ENCODE measurements at regions not wholly inside any gene's neighbourhood (a gene's known extent, or its start where the extent isn't known, plus 50 kb on each side); places are given as distances from the start of the nearest gene placed in this dataset.
"Not testable (repeated sequence)": the region's sequence is repeated elsewhere in the genome, so short reads cannot be mapped to it uniquely, and the experiment has no call there.

GRCh38 chr6:134669485-134669884, 280.4 kb downstream of the ALDH8A1 start:
- no peak for DNase-seq (ENCODE audit: low spot score)

DNA sequence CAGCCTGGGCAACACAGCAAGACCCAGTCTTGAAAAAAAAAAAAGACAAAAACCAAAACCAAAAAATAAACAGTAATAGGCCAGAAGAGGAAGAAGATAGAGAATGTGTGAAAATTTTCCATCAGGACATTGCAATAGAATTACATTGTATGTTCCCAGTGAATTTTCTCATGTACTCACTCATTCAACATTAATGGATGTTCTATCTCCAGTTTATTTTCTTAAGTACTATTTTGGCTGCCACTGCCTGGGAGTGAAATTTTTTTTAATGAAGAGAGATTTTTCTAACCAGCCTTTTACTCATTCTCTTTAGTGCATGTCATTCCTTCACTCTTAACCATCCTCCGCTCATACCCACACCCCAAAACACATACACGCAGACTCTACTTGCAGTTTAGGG, 282.8 kb downstream of the ALDH8A1 start:
- DNase-seq (ENCODE audit: low spot score) = no peak

DNA sequence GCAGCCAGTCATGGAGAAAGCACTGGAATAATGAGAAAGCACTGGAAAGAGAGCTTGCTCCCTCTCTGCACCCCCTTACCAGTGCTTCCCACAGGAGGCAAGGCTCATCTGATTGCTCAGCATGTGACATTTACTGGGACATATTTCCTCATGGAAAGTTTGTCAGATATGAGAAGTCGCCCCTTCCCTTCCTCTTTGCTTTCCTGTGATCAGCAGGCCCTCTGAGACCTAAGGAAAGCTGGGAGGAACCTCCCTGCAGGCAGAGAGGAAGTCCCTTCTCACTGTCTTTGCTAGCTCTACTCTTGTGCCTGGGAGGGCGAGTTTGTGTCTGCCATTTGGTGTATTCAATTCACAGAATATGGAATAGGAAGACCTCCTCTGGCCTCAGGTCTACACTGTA, 283.8 kb downstream of the ALDH8A1 start:
- DNase-seq (ENCODE audit: low spot score) = no peak

- no peak for DNase-seq (ENCODE audit: low spot score)
Observed at GRCh38 chr6:134665029-134665723, 284.7 kb downstream of the ALDH8A1 start.

- DNase-seq (ENCODE audit: low spot score) = no peak
Observed at GRCh38 chr6:134663800-134664535, 285.9 kb downstream of the ALDH8A1 start.

- DNase-seq (ENCODE audit: low spot score) = no peak
Observed at GRCh38 chr6:134663356-134663755, 286.5 kb downstream of the ALDH8A1 start.

- no peak for DNase-seq (ENCODE audit: low spot score)
Observed at GRCh38 chr6:134662077-134662700, 287.7 kb downstream of the ALDH8A1 start.

DNA sequence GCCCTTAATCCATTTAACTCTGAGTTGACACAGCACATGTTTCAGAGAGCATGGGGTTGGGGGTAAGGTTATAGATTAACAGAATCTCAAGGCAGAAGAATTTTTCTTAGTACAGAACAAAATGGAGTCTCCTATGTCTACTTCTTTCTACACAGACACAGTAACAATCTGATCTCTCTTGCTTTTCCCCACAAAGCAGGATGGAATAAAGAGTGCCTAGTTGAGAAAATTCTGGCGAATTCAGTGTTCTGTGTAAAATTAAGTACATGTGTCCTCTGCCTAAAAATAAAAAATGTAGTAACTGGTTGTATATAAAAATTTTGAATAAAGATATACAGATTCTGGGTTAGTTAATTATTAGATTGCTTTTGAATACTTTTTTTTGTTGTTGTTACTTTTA, 290.0 kb downstream of the ALDH8A1 start:
- DNase-seq (ENCODE audit: low spot score) = not testable (repeated sequence)

GRCh38 chr6:134658596-134658995, 291.3 kb downstream of the ALDH8A1 start:
- no peak for DNase-seq (ENCODE audit: low spot score)

DNA sequence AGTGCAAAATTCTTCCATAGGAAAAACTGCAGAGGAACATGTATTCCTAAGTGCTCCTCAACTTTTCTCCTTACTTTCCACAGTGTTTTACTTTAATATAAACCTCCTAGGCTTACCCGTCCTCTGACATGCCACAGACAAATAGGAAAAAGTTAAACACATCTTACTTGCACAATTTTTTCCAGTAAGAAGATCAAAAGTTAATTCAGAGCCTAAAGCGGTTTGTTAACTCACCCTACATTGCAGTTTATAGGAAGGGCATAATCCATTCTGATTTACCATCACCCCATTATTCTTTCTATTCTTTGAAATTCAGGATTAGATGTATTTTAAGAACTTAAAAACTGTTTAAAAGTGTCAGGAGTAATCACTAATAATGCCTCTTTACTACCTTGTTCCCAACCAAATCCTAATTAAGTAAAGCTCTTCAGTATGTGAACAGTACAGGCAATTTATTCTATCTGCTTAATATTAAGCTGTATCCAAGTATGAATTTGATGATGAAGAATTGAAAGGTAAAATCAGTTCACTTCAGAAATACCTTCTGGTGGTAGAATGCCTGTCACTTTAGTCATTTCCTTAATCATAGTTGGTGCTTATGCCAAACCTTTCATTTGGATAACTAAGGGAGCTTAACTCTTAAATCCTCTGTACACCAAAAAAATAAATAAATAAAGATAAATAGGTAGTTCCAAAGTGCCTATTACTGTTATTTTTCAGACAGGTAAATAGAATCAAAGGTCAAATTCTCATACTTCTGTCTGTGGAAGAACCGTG, 292.0 kb downstream of the ALDH8A1 start:
- DNase-seq (ENCODE audit: low spot score) = no peak

DNA sequence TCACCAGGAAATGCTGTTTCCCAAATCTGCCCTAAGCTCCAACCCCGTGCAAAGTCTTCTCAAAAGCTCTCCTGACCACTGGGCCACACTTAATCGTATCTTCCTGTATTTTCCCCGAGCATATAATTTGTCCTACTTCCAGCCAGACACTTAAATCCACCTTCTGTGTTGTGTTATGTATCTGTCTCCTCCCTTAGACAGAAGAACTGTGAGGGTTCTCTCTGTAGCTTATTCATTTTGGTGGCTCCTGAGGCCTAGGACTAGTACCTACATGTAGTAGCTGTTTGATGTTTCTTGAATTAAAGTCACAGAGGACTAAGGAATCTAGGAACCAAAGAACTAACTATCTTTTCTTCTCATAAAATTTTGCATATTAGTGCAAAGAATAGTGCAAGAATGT, 292.6 kb downstream of the ALDH8A1 start:
- DNase-seq (ENCODE audit: low spot score) = no peak

DNA sequence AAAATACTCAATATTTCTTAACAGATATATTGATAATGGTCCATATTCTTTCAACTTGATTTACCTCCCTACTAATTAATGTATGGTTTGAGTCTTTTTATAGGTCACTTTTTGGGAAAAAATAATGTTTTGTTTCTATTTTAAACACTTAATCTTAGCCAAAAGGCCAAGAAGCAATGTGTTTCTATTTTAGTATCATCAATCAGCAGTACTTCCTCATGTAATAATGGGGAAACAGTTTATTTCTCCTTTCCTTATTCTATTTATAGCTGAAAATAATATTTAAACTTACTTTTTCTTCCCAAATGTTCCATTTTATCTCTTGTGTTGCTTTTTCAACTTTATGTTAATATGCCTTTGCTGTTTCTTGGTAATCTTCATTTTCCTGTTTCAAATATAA, 295.1 kb downstream of the ALDH8A1 start:
- no peak for DNase-seq (ENCODE audit: low spot score)

DNA sequence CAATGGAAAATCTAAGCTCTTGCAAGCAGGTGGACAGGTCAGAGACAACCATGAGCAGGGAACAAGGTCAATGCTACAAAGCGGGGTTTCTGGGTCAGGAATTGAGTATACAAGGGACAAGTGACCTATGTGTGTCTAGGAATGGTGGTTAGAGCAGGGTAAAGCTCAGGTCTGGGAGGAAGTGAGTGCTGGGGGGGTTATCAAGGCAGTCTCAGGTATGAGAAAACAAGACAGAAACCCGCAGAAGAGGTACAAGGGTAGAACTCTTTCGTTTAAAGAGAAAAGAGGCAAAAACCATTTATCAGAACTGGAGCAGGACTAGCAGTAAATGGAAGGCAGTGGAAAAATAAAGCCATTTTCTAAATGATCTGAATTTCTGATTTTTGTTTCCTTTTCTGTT, 298.4 kb downstream of the ALDH8A1 start:
- DNase-seq (ENCODE audit: low spot score) = no peak

DNA sequence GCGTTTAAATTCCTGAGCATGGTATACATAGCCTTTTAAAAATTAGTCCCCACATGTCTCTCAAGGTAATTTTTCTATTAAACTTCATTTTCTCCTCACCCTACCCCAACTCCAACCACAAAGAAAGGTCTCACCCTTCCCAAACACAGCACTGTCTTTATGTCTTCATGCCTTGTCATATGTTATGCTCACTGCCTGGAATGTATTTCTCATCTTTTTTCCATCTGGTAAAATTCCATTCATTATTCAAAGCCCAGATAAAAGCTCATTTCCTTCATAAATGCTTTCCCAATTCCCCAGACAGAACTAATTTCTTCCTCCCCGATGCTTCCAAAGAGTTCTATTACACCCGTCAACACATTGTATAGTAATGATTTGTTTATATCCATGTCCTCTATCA, 302.0 kb downstream of the ALDH8A1 start:
- DNase-seq (ENCODE audit: low spot score) = no peak

DNA sequence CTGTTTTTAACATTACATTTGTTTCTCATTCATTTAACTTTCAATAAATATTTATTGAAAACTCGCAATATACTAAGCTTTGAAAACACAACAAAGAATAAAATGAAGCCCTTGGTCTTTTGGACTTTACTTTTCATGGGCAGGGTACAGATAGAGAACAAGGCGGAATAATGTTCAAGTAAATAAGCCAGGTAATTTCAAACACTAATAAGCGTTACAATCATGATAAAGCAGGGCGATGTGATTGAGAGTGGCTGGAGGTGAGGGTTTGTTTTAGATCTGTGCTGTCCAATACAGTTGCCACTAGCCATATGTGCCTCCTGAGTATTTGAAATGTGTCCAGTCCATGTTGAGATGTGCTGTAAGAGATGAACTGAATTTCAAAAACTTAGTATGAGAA, 307.1 kb downstream of the ALDH8A1 start:
- DNase-seq (ENCODE audit: low spot score) = no peak

DNA sequence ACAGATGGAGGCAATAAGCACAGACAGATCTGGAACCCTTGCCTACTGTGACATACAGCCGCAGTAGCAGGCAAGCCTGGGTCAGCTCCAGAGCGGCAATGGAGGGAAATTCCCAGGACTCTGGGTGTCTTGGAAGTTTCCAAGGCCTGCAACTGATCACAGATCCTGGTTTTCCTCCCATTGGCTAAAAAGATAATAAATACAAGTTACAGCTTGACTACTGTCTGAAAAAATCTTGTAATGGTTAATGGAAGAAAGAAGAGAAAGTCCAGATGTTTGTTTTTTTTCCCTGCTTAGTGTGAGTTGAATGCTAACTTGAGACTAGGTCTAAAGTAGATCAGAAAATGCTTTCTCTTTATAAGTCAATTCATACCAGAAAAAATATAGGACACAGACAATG, 307.6 kb downstream of the ALDH8A1 start:
- no peak for DNase-seq (ENCODE audit: low spot score)

DNA sequence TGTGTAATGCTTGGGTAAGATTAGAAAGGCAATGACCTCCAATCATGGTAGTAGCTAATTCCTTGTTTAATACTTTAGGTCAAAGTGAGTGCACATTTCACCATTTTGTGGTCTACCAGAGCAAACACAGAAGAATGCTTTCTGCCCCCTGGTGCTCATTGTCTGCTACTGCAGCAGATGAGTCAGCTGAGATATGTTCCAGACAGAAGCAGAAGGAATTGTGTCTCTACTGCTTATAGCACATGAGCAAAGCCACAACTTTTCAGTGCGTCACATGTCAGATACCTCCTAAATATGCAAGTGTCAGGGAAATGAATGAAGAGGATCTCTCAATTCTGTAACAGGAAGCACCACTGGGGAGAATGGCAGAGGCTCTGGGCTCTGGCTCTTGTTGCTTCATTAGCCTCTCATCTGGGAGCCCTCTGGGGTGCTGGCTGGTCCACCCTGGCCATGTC, 308.9 kb downstream of the ALDH8A1 start:
- DNase-seq (ENCODE audit: low spot score) = peak; percentile 85

- DNase-seq (ENCODE audit: low spot score) = no peak
Observed at GRCh38 chr6:134640229-134640628, 309.7 kb downstream of the ALDH8A1 start.

DNA sequence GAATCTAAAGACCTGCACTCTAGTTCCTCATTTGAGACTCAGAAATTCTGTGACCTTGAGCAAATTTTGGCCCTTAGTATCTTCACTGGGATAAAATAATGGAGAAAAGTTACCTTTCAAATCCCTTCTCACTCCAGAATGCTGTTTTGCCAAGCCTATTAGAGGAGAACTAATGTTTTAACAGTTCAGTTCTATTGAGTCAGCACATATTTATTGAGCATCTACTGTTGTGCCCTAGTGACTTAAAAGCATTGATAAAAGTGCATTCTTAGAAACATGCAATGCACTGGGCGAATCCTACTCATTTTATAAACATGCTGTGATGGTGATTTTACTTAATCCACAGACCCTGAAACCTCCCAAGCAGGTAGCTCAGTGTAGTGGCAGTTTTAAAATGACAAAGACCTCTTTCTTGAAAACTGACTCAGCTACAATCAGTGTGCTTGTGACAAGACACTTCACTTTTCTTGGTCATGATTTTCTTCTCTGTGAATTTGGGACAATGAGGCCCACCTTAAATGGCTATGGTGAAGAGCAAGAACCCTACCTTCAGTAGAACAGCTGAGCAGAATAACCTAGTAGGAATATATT, 312.0 kb downstream of the ALDH8A1 start:
- DNase-seq (ENCODE audit: low spot score) = no peak

GRCh38 chr6:134637282-134637681, 312.6 kb downstream of the ALDH8A1 start:
- no peak for DNase-seq (ENCODE audit: low spot score)

DNA sequence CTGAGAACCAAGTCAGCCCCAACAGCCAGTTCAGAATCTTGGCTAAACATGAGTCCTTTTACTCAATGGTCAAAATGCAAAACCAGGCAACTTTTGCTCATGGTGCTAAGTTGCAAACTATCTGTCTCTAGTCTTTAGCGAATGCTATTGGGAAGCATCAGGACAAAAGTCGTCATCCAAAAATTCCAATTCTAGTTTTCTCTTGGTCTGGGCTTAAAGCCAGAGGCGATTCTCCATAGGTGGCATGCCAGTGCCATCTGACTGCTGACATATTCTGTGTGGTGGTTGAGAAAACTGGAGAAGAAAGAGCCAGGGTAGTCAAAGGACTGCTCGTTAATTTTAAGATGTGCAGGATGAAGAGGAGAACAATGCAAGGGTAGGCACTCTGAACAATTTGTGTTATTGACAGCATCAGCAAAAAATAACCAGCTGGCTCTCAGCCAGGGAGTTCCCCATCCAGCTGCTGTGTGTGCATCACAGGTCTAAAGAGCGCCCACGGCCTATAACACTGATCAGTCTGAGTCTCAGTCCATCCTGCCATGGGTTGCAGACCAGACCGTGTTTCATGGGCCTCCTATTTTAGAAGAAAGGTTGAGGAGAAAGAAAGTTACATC, 313.6 kb downstream of the ALDH8A1 start:
- DNase-seq (ENCODE audit: low spot score) = no peak

DNA sequence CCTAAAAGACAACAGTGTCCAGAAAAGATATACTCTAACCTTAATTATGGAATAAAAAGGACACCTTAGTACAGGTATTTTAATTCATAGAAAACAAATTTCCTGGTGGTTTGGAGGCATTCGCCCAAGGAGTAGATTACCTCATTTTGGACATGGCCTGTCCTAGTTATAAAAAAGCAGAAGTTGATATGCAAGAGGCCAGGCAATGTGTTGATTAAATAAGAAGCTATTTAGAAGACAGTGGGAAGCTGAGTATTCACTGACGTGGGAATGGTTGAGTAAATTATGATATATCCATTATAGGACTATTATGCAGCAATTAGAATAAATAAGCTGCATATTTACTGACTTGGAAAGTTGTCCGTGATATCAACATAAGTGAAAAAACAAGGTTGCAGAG, 314.9 kb downstream of the ALDH8A1 start:
- DNase-seq (ENCODE audit: low spot score) = no peak
